GM18868 (cell line): ENCODE measurements at regions not wholly inside any gene's neighbourhood (a gene's known extent, or its start where the extent isn't known, plus 50 kb on each side); places are given as distances from the start of the nearest gene placed in this dataset.
"Not testable (repeated sequence)": the region's sequence is repeated elsewhere in the genome, so short reads cannot be mapped to it uniquely, and the experiment has no call there.

Experiments
- ATAC-seq: cut with Tn5 transposase; IDR thresholded peaks from one replicate; pipeline ENCODE4 v1.9.1; 2021; ENCODE audit warnings: mild to moderate bottlenecking, moderate library complexity; ENCODE audit not compliant: unreplicated experiment

GRCh38 chr13:53343361-53343744, 314.7 kb downstream of the OLFM4 start:
- no peak for ATAC-seq

GRCh38 chr13:53351021-53351420, 322.4 kb downstream of the OLFM4 start:
- ATAC-seq = no peak

- ATAC-seq = peak; percentile 91
These were observed 329.0 kb downstream of the OLFM4 start for GRCh38 chr13:53357582-53357981.

GRCh38 chr13:53368948-53369347, 340.3 kb downstream of the OLFM4 start:
- ATAC-seq = no peak

- no peak for ATAC-seq
These were observed 350.9 kb downstream of the OLFM4 start for GRCh38 chr13:53379485-53379884.

GRCh38 chr13:53382008-53382407, 353.4 kb downstream of the OLFM4 start:
- ATAC-seq = no peak

- ATAC-seq = no peak
These were observed 369.4 kb downstream of the OLFM4 start for GRCh38 chr13:53398051-53398450.

GRCh38 chr13:53405616-53406015, 377.0 kb downstream of the OLFM4 start:
- no peak for ATAC-seq

GRCh38 chr13:53408306-53408705, 379.7 kb downstream of the OLFM4 start:
- ATAC-seq = no peak

GRCh38 chr13:53408847-53409568, 380.4 kb downstream of the OLFM4 start:
- ATAC-seq = no peak

- ATAC-seq = no peak
These were observed 382.9 kb downstream of the OLFM4 start for GRCh38 chr13:53411463-53411862.

GRCh38 chr13:53415135-53415534, 386.5 kb downstream of the OLFM4 start:
- no peak for ATAC-seq

- ATAC-seq = no peak
These were observed 389.0 kb downstream of the OLFM4 start for GRCh38 chr13:53417601-53418000.

GRCh38 chr13:53422415-53422814, 393.8 kb downstream of the OLFM4 start:
- no peak for ATAC-seq

GRCh38 chr13:53436396-53436795, 407.8 kb downstream of the OLFM4 start:
- no peak for ATAC-seq

- no peak for ATAC-seq
These were observed 411.0 kb downstream of the OLFM4 start for GRCh38 chr13:53439439-53440225.

GRCh38 chr13:53442979-53443378, 414.4 kb downstream of the OLFM4 start:
- ATAC-seq = no peak

GRCh38 chr13:53445686-53446085, 417.1 kb downstream of the OLFM4 start:
- no peak for ATAC-seq

GRCh38 chr13:53447456-53447855, 418.8 kb downstream of the OLFM4 start:
- no peak for ATAC-seq

GRCh38 chr13:53447863-53448262, 419.2 kb downstream of the OLFM4 start:
- no peak for ATAC-seq

- not testable (repeated sequence) for ATAC-seq
These were observed 423.7 kb downstream of the OLFM4 start for GRCh38 chr13:53452263-53452808.

GRCh38 chr13:53460796-53461195, 432.2 kb downstream of the OLFM4 start:
- ATAC-seq = no peak
